ENCODE measurements at regions not wholly inside any gene's neighbourhood (a gene's known extent, or its start where the extent isn't known, plus 50 kb on each side); places are given as distances from the start of the nearest gene placed in this dataset.

GRCh38 chr1:112852934-112853333, 103.1 kb downstream of the SLC16A1 start:
- no peak for DNase-seq (ENCODE audit: low spot score)
- H3K9me3 Mint-ChIP-seq = peaks cover 5% of the 10 kb centered on the region; the same call in 1 of the 2 replicates
- no peak for TF ChIP-seq SOX15 (CRISPR knock-in tag; IDR thresholded peaks at IDR 0.05)
- TF ChIP-seq ELF4 (CRISPR knock-in tag; IDR thresholded peaks at IDR 0.05; ENCODE audit: low read depth) = no peak
- TF ChIP-seq, protein P1, sequence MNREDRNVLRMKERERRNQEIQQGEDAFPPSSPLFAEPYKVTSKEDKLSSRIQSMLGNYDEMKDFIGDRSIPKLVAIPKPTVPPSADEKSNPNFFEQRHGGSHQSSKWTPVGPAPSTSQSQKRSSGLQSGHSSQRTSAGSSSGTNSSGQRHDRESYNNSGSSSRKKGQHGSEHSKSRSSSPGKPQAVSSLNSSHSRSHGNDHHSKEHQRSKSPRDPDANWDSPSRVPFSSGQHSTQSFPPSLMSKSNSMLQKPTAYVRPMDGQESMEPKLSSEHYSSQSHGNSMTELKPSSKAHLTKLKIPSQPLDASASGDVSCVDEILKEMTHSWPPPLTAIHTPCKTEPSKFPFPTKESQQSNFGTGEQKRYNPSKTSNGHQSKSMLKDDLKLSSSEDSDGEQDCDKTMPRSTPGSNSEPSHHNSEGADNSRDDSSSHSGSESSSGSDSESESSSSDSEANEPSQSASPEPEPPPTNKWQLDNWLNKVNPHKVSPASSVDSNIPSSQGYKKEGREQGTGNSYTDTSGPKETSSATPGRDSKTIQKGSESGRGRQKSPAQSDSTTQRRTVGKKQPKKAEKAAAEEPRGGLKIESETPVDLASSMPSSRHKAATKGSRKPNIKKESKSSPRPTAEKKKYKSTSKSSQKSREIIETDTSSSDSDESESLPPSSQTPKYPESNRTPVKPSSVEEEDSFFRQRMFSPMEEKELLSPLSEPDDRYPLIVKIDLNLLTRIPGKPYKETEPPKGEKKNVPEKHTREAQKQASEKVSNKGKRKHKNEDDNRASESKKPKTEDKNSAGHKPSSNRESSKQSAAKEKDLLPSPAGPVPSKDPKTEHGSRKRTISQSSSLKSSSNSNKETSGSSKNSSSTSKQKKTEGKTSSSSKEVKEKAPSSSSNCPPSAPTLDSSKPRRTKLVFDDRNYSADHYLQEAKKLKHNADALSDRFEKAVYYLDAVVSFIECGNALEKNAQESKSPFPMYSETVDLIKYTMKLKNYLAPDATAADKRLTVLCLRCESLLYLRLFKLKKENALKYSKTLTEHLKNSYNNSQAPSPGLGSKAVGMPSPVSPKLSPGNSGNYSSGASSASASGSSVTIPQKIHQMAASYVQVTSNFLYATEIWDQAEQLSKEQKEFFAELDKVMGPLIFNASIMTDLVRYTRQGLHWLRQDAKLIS (CRISPR knock-in tag; IDR thresholded peaks at IDR 0.05; ENCODE audit: borderline replicate concordance) = no peak
- TF ChIP-seq GTF2I (CRISPR knock-in tag; conservative IDR thresholded peaks at IDR 0.05) = no peak
- TF ChIP-seq GABPB1 (CRISPR knock-in tag; IDR thresholded peaks at IDR 0.05) = no peak
- no peak for ATAC-seq
- POLR2A ChIA-PET = no interaction called here
- H3K27ac Mint-ChIP-seq = no peak overlapping the region
- CTCF ChIA-PET = interaction anchor here (1.0 kb wide), 1 partner anchor 220 kb away, joined by 3 read pairs; the partner anchor contains the start of gene LRIG2
- peaks cover 20% of the 10 kb centered on the region for H3K27me3 Mint-ChIP-seq (ENCODE audit: low read depth)
- peaks cover 61% of the 10 kb centered on the region for H3K4me1 Mint-ChIP-seq
- H3K36me3 Mint-ChIP-seq = peaks cover 5% of the 10 kb centered on the region
- H3K4me3 Mint-ChIP-seq = no peak overlapping the region

GRCh38 chr1:112852276-112852675, 103.7 kb downstream of the SLC16A1 start:
- peaks cover 5% of the 10 kb centered on the region; the same call in 1 of the 2 replicates for H3K9me3 Mint-ChIP-seq
- CTCF ChIA-PET = interaction anchor here (1.0 to 1.2 kb wide), 3 partner anchors 34 to 221 kb away, joined by 3 read pairs; partner anchors contain the start of gene LRIG2

GRCh38 chr1:112850034-112850757, 105.8 kb downstream of the SLC16A1 start:
- ATAC-seq (peak; percentile 60), DNase-seq (ENCODE audit: low spot score) (peak; percentile 42)
- Mint-ChIP-seq H3K9me3 (peaks cover 5% of the 10 kb centered on the region; the same call in 1 of the 2 replicates), H3K27me3 (ENCODE audit: low read depth) (peaks cover 16% of the 10 kb centered on the region), H3K4me3 (peak overlapping the region; percentile 65), H3K36me3 (peaks cover 5% of the 10 kb centered on the region), H3K27ac (no peak overlapping the region), H3K4me1 (peaks cover 59% of the 10 kb centered on the region)
- ChIA-PET CTCF (interaction anchor here (1.0 to 1.9 kb wide), 3 partner anchors 30 to 134 kb away, joined by 3 to 8 read pairs (median 4); partner anchors contain the start of gene PPM1J), POLR2A (interaction anchor here (1.2 to 2.4 kb wide), 3 partner anchors 32 to 223 kb away, joined by 3 to 11 read pairs (median 3); no protein-coding TSS in a partner anchor)
- TF ChIP-seq CREB1 (CRISPR knock-in tag; IDR thresholded peaks at IDR 0.05) = no peak
- no peak for TF ChIP-seq CTCF (IDR thresholded peaks at IDR 0.05)
- TF ChIP-seq SOX15 (CRISPR knock-in tag; IDR thresholded peaks at IDR 0.05) = no peak
- TF ChIP-seq OVOL2 (CRISPR knock-in tag; IDR thresholded peaks at IDR 0.05; ENCODE audit: borderline replicate concordance) = no peak
- no peak for TF ChIP-seq MXD4 (CRISPR knock-in tag; IDR thresholded peaks at IDR 0.05; ENCODE audit: borderline replicate concordance)
- TF ChIP-seq, protein P2, sequence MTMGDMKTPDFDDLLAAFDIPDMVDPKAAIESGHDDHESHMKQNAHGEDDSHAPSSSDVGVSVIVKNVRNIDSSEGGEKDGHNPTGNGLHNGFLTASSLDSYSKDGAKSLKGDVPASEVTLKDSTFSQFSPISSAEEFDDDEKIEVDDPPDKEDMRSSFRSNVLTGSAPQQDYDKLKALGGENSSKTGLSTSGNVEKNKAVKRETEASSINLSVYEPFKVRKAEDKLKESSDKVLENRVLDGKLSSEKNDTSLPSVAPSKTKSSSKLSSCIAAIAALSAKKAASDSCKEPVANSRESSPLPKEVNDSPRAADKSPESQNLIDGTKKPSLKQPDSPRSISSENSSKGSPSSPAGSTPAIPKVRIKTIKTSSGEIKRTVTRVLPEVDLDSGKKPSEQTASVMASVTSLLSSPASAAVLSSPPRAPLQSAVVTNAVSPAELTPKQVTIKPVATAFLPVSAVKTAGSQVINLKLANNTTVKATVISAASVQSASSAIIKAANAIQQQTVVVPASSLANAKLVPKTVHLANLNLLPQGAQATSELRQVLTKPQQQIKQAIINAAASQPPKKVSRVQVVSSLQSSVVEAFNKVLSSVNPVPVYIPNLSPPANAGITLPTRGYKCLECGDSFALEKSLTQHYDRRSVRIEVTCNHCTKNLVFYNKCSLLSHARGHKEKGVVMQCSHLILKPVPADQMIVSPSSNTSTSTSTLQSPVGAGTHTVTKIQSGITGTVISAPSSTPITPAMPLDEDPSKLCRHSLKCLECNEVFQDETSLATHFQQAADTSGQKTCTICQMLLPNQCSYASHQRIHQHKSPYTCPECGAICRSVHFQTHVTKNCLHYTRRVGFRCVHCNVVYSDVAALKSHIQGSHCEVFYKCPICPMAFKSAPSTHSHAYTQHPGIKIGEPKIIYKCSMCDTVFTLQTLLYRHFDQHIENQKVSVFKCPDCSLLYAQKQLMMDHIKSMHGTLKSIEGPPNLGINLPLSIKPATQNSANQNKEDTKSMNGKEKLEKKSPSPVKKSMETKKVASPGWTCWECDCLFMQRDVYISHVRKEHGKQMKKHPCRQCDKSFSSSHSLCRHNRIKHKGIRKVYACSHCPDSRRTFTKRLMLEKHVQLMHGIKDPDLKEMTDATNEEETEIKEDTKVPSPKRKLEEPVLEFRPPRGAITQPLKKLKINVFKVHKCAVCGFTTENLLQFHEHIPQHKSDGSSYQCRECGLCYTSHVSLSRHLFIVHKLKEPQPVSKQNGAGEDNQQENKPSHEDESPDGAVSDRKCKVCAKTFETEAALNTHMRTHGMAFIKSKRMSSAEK (CRISPR knock-in tag; IDR thresholded peaks at IDR 0.05; ENCODE audit: borderline replicate concordance) = no peak
- no peak for TF ChIP-seq ATF2 (CRISPR knock-in tag; IDR thresholded peaks at IDR 0.05; ENCODE audit: borderline replicate concordance, low read depth)
- TF ChIP-seq, protein P3, sequence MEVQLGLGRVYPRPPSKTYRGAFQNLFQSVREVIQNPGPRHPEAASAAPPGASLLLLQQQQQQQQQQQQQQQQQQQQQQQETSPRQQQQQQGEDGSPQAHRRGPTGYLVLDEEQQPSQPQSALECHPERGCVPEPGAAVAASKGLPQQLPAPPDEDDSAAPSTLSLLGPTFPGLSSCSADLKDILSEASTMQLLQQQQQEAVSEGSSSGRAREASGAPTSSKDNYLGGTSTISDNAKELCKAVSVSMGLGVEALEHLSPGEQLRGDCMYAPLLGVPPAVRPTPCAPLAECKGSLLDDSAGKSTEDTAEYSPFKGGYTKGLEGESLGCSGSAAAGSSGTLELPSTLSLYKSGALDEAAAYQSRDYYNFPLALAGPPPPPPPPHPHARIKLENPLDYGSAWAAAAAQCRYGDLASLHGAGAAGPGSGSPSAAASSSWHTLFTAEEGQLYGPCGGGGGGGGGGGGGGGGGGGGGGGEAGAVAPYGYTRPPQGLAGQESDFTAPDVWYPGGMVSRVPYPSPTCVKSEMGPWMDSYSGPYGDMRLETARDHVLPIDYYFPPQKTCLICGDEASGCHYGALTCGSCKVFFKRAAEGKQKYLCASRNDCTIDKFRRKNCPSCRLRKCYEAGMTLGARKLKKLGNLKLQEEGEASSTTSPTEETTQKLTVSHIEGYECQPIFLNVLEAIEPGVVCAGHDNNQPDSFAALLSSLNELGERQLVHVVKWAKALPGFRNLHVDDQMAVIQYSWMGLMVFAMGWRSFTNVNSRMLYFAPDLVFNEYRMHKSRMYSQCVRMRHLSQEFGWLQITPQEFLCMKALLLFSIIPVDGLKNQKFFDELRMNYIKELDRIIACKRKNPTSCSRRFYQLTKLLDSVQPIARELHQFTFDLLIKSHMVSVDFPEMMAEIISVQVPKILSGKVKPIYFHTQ (CRISPR knock-in tag; IDR thresholded peaks at IDR 0.05) = no peak

More at GRCh38 chr1:112852276-112852675, 103.7 kb downstream of the SLC16A1 start:
- H3K4me1 Mint-ChIP-seq = peaks cover 57% of the 10 kb centered on the region
- no peak overlapping the region for H3K4me3 Mint-ChIP-seq
- no peak overlapping the region for H3K27ac Mint-ChIP-seq
- H3K27me3 Mint-ChIP-seq (ENCODE audit: low read depth) = peaks cover 20% of the 10 kb centered on the region
- H3K36me3 Mint-ChIP-seq = peaks cover 5% of the 10 kb centered on the region
- no peak for DNase-seq (ENCODE audit: low spot score)
- ATAC-seq = no peak
- TF ChIP-seq ZNF232 (CRISPR knock-in tag; IDR thresholded peaks at IDR 0.05) (no peak), PRRX2 (CRISPR knock-in tag; IDR thresholded peaks at IDR 0.05) (no peak), HMGA2 (CRISPR knock-in tag; IDR thresholded peaks at IDR 0.05) (no peak)
- TF ChIP-seq, protein P4, sequence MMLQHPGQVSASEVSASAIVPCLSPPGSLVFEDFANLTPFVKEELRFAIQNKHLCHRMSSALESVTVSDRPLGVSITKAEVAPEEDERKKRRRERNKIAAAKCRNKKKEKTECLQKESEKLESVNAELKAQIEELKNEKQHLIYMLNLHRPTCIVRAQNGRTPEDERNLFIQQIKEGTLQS (CRISPR knock-in tag; conservative IDR thresholded peaks at IDR 0.05) = no peak
- POLR2A ChIA-PET = no interaction called here

Measured in WTC11 (cell line).